ENCODE measurements at regions not wholly inside any gene's neighbourhood (a gene's known extent, or its start where the extent isn't known, plus 50 kb on each side); places are given as distances from the start of the nearest gene placed in this dataset.

DNA sequence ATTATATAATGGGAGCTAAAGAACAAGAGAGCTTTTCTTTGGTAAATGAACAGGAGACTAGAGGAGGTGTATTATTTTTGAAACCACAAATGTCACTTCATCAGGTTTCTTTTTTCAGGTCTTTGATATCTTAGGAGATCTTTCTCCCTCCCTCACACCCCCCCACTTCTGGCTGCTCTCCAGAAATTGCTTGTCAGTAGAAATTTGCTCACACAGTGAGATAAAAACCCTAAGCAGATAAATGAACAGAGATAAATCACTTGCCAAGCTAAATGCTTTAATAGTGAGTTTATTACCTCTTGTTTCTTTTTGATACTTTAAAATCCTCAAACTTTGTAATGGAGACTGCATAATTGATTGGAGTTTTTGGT is 421.2 kb upstream of the TENM3 start:
- H3K4me3 Mint-ChIP-seq (ENCODE audit: unreplicated experiment), result no peak overlapping the region
- no peaks in the 10 kb centered on the region for H3K27me3 Mint-ChIP-seq (ENCODE audit: unreplicated experiment)
- H3K4me1 Mint-ChIP-seq (ENCODE audit: unreplicated experiment), result peaks cover 6% of the 10 kb centered on the region
- TF ChIP-seq, protein P1, sequence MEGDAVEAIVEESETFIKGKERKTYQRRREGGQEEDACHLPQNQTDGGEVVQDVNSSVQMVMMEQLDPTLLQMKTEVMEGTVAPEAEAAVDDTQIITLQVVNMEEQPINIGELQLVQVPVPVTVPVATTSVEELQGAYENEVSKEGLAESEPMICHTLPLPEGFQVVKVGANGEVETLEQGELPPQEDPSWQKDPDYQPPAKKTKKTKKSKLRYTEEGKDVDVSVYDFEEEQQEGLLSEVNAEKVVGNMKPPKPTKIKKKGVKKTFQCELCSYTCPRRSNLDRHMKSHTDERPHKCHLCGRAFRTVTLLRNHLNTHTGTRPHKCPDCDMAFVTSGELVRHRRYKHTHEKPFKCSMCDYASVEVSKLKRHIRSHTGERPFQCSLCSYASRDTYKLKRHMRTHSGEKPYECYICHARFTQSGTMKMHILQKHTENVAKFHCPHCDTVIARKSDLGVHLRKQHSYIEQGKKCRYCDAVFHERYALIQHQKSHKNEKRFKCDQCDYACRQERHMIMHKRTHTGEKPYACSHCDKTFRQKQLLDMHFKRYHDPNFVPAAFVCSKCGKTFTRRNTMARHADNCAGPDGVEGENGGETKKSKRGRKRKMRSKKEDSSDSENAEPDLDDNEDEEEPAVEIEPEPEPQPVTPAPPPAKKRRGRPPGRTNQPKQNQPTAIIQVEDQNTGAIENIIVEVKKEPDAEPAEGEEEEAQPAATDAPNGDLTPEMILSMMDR (IDR thresholded peaks at IDR 0.05; ENCODE audit: unreplicated experiment), result no peak
- no peaks in the 10 kb centered on the region for H3K9me3 Mint-ChIP-seq (ENCODE audit: unreplicated experiment)
- no peak overlapping the region for H3K27ac Mint-ChIP-seq (ENCODE audit: unreplicated experiment)
- H3K36me3 Mint-ChIP-seq (ENCODE audit: low read depth, unreplicated experiment), result peaks cover 4% of the 10 kb centered on the region
- DNase-seq (ENCODE audit: low spot score), result no peak

DNA sequence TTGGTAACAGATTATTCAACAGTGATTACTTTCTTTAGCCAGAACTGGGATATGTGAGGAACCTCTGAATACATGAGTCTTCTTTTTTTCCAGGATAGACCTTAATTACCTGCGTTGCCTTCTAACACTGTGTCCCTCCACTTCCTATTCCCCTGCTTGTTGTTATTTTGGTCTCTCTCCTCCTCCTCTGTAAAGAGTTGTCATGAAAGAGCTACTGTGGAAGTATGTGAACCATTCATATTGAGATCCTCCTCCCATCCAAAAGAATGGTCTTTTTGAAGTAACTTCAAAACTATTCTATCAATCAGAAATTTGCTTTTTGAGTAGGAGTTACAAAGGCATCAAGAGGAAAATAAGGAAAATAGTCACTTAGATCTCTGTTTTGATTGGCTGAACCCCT is 420.0 kb upstream of the TENM3 start:
- TF ChIP-seq, protein P1 (IDR thresholded peaks at IDR 0.05; ENCODE audit: unreplicated experiment), result no peak
- DNase-seq (ENCODE audit: low spot score), result no peak
- Mint-ChIP-seq H3K36me3 (ENCODE audit: low read depth, unreplicated experiment) (peaks cover 4% of the 10 kb centered on the region), H3K27ac (ENCODE audit: unreplicated experiment) (no peak overlapping the region), H3K27me3 (ENCODE audit: unreplicated experiment) (no peaks in the 10 kb centered on the region), H3K4me3 (ENCODE audit: unreplicated experiment) (no peak overlapping the region), H3K9me3 (ENCODE audit: unreplicated experiment) (no peaks in the 10 kb centered on the region), H3K4me1 (ENCODE audit: unreplicated experiment) (peaks cover 6% of the 10 kb centered on the region)

DNA sequence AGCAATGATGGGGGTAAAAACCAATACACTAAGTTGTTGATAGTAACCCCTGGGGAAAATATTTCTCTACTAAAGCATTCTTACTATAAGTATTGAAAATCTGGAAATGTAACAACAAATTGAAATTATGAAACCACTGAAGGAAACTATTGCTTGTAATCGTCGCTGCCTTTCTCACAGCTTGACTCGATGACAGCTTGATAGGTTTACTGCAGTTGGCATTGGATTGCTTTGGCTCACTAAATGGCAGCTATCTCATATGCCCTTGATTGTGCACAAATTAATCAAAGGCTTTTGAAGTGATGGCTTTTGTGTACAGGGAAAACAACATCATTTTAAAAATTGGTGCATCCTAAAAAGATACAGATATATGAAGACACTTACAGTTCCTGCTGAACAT is 419.6 kb upstream of the TENM3 start:
- peaks cover 6% of the 10 kb centered on the region for H3K4me1 Mint-ChIP-seq (ENCODE audit: unreplicated experiment)
- TF ChIP-seq, protein P1 (IDR thresholded peaks at IDR 0.05; ENCODE audit: unreplicated experiment), result no peak
- H3K9me3 Mint-ChIP-seq (ENCODE audit: unreplicated experiment), result no peaks in the 10 kb centered on the region
- H3K27ac Mint-ChIP-seq (ENCODE audit: unreplicated experiment), result no peak overlapping the region
- no peak overlapping the region for H3K4me3 Mint-ChIP-seq (ENCODE audit: unreplicated experiment)
- peaks cover 4% of the 10 kb centered on the region for H3K36me3 Mint-ChIP-seq (ENCODE audit: low read depth, unreplicated experiment)
- no peak for DNase-seq (ENCODE audit: low spot score)
- H3K27me3 Mint-ChIP-seq (ENCODE audit: unreplicated experiment), result no peaks in the 10 kb centered on the region

DNA sequence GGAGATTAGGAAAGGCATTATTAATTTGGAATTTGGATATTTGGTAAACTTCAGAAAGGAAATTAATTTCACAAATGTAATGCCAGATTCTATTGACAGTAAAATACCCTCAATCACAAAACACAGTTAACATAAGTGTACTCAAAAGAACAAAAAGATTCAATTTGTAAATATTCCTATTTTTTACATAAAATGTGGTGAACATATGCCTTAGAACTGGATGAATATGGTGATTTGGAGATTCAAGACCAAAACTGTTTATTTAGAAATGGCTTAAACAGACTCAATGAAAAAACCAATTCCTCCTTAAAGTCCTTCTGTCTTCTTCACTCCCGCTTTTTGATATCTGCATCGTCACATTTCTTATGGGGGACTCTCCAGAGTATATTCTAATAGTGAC is 417.6 kb upstream of the TENM3 start:
- H3K27ac Mint-ChIP-seq (ENCODE audit: unreplicated experiment), result no peak overlapping the region
- no peak for DNase-seq (ENCODE audit: low spot score)
- TF ChIP-seq, protein P1 (IDR thresholded peaks at IDR 0.05; ENCODE audit: unreplicated experiment), result no peak
- H3K27me3 Mint-ChIP-seq (ENCODE audit: unreplicated experiment), result no peaks in the 10 kb centered on the region
- peaks cover 6% of the 10 kb centered on the region for H3K4me1 Mint-ChIP-seq (ENCODE audit: unreplicated experiment)
- H3K36me3 Mint-ChIP-seq (ENCODE audit: low read depth, unreplicated experiment), result no peaks in the 10 kb centered on the region
- no peaks in the 10 kb centered on the region for H3K9me3 Mint-ChIP-seq (ENCODE audit: unreplicated experiment)
- H3K4me3 Mint-ChIP-seq (ENCODE audit: unreplicated experiment), result no peak overlapping the region

DNA sequence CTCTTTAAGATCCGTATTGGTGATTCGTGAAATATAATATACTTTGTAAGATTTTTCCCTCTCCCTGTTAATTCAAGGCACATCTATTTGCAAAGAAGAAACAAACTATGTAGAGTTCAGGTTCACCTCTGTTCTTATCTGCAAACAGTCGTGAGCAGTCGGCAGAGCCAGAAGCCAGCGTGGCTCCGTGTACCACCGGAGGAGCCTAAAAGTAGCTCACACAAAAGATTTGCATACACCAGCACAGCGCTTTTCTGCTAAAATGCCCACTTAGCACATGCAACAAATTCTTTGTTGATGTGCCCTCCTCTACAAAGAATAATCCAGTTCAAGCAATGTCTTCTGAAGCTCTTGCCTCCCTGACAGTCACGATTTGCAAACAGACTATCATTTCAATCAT is 416.0 kb upstream of the TENM3 start:
- Mint-ChIP-seq H3K4me3 (ENCODE audit: unreplicated experiment) (no peak overlapping the region), H3K27ac (ENCODE audit: unreplicated experiment) (no peak overlapping the region), H3K4me1 (ENCODE audit: unreplicated experiment) (no peaks in the 10 kb centered on the region), H3K9me3 (ENCODE audit: unreplicated experiment) (no peaks in the 10 kb centered on the region), H3K27me3 (ENCODE audit: unreplicated experiment) (no peaks in the 10 kb centered on the region), H3K36me3 (ENCODE audit: low read depth, unreplicated experiment) (no peaks in the 10 kb centered on the region)
- DNase-seq (ENCODE audit: low spot score), result no peak
- TF ChIP-seq, protein P1 (IDR thresholded peaks at IDR 0.05; ENCODE audit: unreplicated experiment), result no peak

All from endothelial cell (in vitro differentiated cells).